ENCODE measurements at regions not wholly inside any gene's neighbourhood (a gene's known extent, or its start where the extent isn't known, plus 50 kb on each side); places are given as distances from the start of the nearest gene placed in this dataset.

DNA sequence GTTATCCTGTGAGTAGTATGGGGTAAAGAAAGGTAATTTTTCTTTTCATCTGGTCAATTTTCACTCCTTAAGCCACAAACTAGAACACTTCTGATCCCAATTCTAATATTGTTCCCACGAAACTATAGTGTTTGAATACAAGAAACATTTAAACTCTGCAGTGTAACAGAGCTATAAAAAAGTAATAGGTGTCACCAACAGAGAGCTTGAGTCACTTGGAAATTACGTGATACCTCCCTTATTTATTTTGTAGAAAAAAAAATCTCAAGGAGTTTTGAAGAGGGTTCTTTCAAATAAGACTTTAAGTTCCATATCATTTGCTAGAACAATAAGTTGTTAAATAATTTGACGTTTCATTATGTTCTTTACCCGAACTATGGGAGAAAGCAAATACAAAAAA, 959.4 kb downstream of the JRKL start:
- TF ChIP-seq, protein P1, sequence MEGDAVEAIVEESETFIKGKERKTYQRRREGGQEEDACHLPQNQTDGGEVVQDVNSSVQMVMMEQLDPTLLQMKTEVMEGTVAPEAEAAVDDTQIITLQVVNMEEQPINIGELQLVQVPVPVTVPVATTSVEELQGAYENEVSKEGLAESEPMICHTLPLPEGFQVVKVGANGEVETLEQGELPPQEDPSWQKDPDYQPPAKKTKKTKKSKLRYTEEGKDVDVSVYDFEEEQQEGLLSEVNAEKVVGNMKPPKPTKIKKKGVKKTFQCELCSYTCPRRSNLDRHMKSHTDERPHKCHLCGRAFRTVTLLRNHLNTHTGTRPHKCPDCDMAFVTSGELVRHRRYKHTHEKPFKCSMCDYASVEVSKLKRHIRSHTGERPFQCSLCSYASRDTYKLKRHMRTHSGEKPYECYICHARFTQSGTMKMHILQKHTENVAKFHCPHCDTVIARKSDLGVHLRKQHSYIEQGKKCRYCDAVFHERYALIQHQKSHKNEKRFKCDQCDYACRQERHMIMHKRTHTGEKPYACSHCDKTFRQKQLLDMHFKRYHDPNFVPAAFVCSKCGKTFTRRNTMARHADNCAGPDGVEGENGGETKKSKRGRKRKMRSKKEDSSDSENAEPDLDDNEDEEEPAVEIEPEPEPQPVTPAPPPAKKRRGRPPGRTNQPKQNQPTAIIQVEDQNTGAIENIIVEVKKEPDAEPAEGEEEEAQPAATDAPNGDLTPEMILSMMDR (optimal IDR thresholded peaks at IDR 0.05 in 1 of 3, IDR thresholded peaks at IDR 0.05 in 1 of 3, conservative IDR thresholded peaks at IDR 0.05 in 1 of 3; ENCODE audit: extremely low read depth in 1 of 3, insufficient read depth in 2 of 3, low read length in 3 of 3) = no peak
- no peak for TF ChIP-seq EZH2 (IDR thresholded peaks at IDR 0.05; ENCODE audit: low read length)
